ENCODE measurements at regions not wholly inside any gene's neighbourhood (a gene's known extent, or its start where the extent isn't known, plus 50 kb on each side); places are given as distances from the start of the nearest gene placed in this dataset.
A peak's percentile ranks its signal among the peaks of the same experiment; 100 is the strongest.
"Not testable (repeated sequence)": the region's sequence is repeated elsewhere in the genome, so short reads cannot be mapped to it uniquely, and the experiment has no call there.

DNA sequence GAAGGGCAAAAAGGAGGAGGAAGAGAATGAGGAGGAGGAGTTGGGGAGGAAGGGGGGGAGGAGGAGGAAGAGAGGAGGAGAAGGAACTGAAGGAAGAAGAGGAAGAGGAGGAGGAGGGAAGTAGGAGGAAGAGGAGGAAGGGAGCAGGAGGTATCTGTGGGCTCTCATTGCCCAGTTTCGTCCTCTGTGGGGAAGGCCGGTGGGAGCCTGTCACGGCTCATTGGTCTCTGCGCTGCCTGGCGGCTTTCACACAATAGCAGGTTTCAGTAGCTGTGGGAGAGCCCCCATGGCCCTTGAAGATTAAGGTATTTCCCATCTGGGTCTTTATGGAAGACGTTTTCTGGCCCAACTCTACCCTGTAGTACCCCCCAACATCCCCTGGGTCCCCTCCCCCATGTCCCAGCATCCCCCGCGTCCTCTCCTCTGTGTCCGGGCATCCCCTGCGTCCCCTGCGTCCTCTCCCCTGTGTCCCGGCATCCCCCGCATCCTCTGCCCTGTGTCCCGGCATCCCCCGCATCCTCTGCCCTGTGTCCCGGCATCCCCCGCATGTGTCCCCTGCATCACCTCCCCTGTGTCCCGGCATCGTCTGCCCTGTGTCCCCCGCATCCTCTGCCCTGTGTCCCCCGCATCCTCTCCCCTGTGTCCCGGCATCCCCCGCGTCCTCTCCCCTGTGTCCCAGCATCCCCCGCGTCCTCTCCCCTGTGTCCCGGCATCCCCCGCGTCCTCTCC, 278.2 kb upstream of the SFSWAP start:
- Mint-ChIP-seq H3K27ac (no peak overlapping the region), H3K4me1 (ENCODE audit: low read depth in 2 of 2) (no peaks in the 10 kb centered on the region), H3K9me3 (no peaks in the 10 kb centered on the region), H3K36me3 (ENCODE audit: insufficient read depth) (peaks cover 2% of the 10 kb centered on the region), H3K4me3 (no peak overlapping the region), H3K27me3 (peaks cover 29 to 74% of the 10 kb centered on the region in 2 donors)
- DNase-seq, result no peak
- no peak for ATAC-seq (replicated peaks)

DNA sequence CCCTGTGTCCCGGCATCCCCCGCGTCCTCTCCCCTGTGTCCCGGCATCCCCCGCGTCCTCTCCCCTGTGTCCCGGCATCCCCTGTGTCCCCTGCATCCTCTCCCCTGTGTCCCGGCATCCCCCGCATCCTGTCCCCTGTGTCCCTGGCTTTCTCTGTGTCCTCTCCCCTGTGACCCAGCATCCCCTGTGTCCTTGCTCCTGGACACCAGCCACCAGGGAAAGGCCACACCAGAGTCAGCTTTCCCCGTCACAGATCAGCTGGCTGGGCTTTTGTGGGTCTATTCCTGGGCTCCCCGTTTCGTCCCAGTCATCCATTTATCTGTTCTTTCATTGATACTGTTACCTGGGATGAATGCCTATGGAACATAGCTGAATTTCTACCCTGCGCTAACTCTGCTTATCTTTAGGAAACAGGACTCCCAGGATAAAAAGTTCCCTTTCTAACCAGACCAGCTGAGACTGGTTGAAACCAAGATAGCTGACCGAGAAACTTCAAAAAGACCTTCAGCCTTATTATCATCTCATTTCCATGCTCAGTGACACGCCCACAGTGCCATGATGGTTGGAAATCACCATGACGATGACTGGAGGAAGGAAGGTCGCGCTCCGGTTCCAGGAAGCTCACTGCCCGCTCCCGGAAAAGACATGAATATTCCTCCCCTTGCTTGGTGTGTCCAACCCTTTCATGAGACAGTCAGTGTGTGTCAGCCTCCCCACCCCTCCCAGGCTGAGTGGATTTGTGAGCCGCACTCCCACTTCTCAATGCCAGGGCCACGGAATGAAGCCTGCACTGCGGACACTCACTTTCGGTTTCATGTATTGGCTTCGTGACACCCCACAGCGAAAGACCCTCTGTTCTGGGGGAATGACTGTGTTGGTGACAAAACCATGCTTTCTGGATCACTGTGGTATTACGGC, 276.4 kb upstream of the SFSWAP start:
- Mint-ChIP-seq H3K9me3 (no peaks in the 10 kb centered on the region), H3K36me3 (ENCODE audit: insufficient read depth) (peaks cover 2% of the 10 kb centered on the region), H3K27ac (no peak overlapping the region), H3K27me3 (peaks cover 29 to 77% of the 10 kb centered on the region in 2 donors), H3K4me1 (ENCODE audit: low read depth in 2 of 2) (no peaks in the 10 kb centered on the region), H3K4me3 (peak overlapping the region in 1 of 2 donors; percentile 57)
- no peak for ATAC-seq (replicated peaks)
- no peak for DNase-seq

DNA sequence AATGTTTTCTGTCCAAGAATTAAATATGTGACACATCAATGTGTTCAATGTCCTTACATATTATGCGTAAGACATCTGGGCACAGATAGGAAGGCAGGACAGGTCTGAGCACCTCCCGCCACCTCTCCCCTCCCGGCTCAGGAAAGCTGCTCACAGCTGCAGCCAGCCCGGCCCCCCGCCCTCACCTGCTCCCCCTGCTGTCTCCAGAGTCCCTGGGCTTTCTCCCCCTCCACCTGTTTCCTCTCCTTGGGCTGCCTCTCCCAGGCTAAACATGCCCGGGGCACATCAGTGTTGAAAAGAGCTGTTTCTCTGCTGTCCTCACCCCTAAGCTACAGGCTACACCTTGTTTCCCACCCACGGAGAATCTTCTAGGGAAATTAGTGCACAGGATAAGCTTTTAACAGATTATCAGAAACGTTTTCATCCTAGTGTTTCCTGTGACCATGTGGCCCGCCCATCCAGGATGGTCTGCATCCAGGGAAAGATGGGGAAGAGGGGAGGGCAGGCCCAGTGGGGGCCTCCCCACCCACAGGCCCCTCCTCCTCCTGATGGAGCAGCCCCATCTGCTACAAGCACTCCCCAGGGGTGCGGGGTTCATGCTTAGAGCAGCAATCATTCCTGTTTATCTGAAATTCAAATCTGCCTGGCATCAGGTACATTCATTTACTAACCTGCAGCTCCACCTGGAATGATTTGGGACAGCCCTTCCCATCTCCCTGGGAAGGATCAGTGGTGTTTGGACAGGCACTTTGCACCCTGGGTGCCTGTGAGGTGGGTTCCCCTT, 273.8 kb upstream of the SFSWAP start:
- H3K4me1 Mint-ChIP-seq (ENCODE audit: low read depth in 2 of 2), result no peaks in the 10 kb centered on the region
- ATAC-seq (replicated peaks) (no peak), DNase-seq (no peak)
- peaks cover 2% of the 10 kb centered on the region for H3K36me3 Mint-ChIP-seq (ENCODE audit: insufficient read depth)
- no peaks in the 10 kb centered on the region for H3K9me3 Mint-ChIP-seq
- no peak overlapping the region for H3K4me3 Mint-ChIP-seq
- H3K27me3 Mint-ChIP-seq, result peaks cover 25 to 56% of the 10 kb centered on the region in 2 donors
- H3K27ac Mint-ChIP-seq, result no peak overlapping the region

DNA sequence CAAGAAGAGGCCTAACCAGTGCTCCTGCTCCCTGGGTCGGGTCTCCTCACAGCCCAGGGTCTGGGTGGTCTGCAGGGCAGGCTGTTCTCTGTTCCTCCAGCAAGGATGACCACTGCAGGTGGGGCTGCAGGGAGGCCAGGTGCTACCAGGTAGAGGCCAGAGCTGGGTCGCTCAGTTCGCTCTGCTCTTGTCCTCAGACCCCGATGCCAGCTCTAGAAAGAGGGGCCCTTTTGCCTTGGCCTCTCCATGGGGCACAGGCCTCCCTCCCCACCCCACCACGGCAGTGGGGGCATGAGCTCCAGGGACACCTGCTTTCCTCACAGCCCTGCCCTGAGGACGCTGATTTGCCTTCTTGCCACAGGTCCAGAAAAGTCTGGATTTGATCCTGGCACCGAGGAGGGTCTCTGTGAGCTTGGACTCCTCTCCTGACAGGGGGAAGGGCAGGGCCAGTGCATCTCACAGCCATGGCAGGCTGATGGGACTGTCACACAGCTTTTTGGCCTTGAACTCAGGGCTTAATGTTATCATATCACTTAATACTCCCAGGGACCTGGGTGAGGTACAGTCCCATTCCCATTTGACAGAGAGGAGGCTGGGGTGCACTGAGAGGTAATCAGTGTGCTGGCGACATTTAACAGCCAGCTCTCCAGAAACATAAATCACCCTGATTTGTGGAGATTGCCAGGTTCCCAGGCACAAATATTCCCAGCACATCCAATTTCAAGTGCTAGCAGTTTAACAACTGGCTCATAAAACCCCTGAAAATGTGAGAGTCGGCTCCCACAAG, 273.0 kb upstream of the SFSWAP start:
- Mint-ChIP-seq H3K4me1 (ENCODE audit: low read depth in 2 of 2) (no peaks in the 10 kb centered on the region), H3K9me3 (no peaks in the 10 kb centered on the region), H3K27ac (no peak overlapping the region), H3K36me3 (ENCODE audit: insufficient read depth) (no peaks in the 10 kb centered on the region), H3K4me3 (no peak overlapping the region), H3K27me3 (peaks cover 17 to 48% of the 10 kb centered on the region in 2 donors)
- DNase-seq, result no peak
- ATAC-seq (replicated peaks), result no peak

DNA sequence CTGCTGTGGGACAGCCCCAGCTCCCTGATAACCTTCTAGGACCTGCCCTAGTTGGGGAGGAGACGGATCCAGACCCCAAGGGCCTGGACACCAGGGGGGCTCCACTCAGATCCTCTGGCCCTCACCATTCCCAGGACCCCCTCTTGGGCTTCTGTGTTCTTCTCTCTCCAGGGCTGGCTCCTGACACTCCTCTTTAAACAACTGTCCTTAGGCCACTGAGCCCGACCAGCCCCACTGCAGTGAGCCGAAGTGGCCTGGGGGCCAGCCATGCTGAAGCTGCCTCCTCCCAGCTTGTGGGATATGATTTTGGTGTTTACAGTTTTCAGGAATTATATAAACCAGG, 272.4 kb upstream of the SFSWAP start:
- H3K36me3 Mint-ChIP-seq (ENCODE audit: insufficient read depth); H3K4me1 Mint-ChIP-seq (ENCODE audit: low read depth in 2 of 2); H3K9me3 Mint-ChIP-seq; DNase-seq; ATAC-seq (replicated peaks); H3K27ac Mint-ChIP-seq; H3K4me3 Mint-ChIP-seq: not testable (repeated sequence)
- H3K27me3 Mint-ChIP-seq, result peaks cover 17 to 47% of the 10 kb centered on the region in 2 donors

DNA sequence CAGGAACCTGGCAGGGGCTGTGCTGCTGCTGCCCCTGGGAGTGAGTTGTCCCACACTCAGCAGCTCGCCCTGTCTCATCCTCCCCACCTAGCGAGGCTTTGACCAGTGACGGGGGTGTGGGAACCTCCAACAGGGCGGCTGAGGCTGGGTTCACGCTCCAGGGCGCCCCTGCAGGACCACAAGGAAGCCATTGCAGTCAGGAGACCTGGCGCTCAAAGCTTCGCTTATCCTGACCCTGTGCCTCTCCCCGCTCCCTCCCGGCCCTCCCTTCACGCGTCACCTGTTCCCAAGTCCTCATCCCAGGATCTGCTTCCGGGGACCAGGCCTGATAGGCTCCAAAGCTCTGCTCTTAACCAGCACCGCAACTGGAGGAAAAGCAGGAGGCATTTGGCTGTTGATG, 272.0 kb upstream of the SFSWAP start:
- H3K9me3 Mint-ChIP-seq, result no peaks in the 10 kb centered on the region
- DNase-seq (no peak), ATAC-seq (replicated peaks) (no peak)
- no peaks in the 10 kb centered on the region for H3K4me1 Mint-ChIP-seq (ENCODE audit: low read depth in 2 of 2)
- H3K4me3 Mint-ChIP-seq, result no peak overlapping the region
- peaks cover 17 to 47% of the 10 kb centered on the region in 2 donors for H3K27me3 Mint-ChIP-seq
- no peaks in the 10 kb centered on the region for H3K36me3 Mint-ChIP-seq (ENCODE audit: insufficient read depth)
- no peak overlapping the region for H3K27ac Mint-ChIP-seq

DNA sequence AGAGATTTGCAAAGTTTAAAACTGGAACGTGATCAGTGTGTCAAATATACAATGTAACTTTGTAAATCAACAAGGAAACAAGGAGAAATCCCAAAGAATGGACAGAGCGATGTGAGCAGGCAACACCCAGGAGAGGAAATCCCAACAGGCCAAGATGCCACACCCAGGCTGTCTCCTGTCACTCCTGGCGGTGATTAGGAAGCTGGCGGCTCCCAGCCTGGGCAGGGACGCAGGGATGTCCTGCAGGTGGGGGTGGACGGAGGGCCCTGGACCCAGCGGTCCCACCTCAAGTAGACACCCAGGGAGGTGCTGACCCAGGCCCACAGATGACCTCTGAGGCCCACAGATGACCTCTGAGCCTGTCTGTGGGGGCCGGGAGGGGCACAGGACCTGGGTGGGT, 271.1 kb upstream of the SFSWAP start:
- DNase-seq; H3K4me3 Mint-ChIP-seq; H3K4me1 Mint-ChIP-seq (ENCODE audit: low read depth in 2 of 2); H3K9me3 Mint-ChIP-seq; ATAC-seq (replicated peaks); H3K36me3 Mint-ChIP-seq (ENCODE audit: insufficient read depth); H3K27ac Mint-ChIP-seq: not testable (repeated sequence)
- H3K27me3 Mint-ChIP-seq, result peaks cover 10 to 40% of the 10 kb centered on the region in 2 donors

DNA sequence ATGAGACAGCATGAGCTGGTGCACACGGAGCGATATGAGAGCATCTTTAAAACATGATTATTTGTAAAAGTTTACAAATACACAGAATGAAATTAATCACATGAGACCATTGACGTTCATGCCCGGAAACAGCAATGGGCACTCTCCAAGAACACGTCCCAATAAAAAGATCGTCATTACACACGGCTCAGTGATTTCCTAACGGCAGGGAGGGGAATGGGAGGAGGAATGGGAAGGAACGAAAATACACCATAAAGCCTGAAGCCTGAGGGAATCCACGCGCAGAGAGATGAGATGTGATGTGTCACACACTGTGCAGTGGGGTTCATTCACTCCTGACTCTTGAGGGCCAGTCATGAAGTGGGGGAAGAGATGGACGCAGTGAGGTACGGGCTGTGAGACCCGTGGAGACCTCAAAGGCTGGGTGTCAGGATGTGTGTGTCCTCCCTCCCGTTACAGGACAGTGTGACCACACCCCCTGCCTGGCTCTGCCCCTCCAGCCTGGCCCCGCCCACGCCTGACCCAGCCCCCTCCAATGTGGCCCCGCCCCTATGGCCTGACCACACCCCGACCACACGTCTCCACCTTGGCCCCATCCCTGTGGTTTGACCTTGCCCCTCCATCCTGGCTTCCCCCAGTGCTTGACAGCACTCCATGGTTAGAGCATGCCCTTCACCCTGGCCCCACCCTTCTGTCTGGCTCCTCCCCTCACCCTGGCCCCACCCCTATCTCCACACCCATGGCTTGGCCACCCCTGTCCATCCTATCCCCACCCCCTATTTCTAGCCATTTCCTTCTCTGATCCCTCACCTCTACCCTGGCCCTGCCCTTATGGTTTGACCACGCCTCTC, 270.5 kb upstream of the SFSWAP start:
- DNase-seq; H3K4me3 Mint-ChIP-seq; H3K9me3 Mint-ChIP-seq; H3K36me3 Mint-ChIP-seq (ENCODE audit: insufficient read depth); H3K4me1 Mint-ChIP-seq (ENCODE audit: low read depth in 2 of 2); ATAC-seq (replicated peaks): not testable (repeated sequence)
- Mint-ChIP-seq H3K27me3 (peaks cover 7 to 33% of the 10 kb centered on the region in 2 donors), H3K27ac (peak overlapping the region in 1 of 2 donors; percentile 47)

DNA sequence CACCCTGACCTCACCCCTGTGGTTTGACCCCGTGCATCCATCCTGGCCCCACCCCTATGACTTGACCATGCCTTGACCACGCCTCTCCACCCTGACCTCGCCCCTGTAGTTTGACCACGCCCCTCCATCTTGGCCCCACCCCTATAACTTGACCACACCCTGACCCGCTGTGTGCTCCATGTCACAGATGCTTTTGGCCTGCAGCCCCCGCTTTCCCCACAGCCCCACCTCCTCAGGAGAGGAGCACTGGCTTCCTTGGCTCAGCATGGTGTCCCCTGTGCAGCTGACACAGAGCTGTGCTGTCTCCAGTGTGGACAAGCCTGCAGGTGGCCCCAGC, 269.9 kb upstream of the SFSWAP start:
- no peaks in the 10 kb centered on the region for H3K9me3 Mint-ChIP-seq
- no peak overlapping the region for H3K4me3 Mint-ChIP-seq
- ATAC-seq (replicated peaks), result no peak
- DNase-seq, result no peak
- no peaks in the 10 kb centered on the region for H3K36me3 Mint-ChIP-seq (ENCODE audit: insufficient read depth)
- H3K4me1 Mint-ChIP-seq (ENCODE audit: low read depth in 2 of 2), result no peaks in the 10 kb centered on the region
- peak overlapping the region in 1 of 2 donors; percentile 47 for H3K27ac Mint-ChIP-seq
- H3K27me3 Mint-ChIP-seq, result peaks cover 2 to 28% of the 10 kb centered on the region in 2 donors

DNA sequence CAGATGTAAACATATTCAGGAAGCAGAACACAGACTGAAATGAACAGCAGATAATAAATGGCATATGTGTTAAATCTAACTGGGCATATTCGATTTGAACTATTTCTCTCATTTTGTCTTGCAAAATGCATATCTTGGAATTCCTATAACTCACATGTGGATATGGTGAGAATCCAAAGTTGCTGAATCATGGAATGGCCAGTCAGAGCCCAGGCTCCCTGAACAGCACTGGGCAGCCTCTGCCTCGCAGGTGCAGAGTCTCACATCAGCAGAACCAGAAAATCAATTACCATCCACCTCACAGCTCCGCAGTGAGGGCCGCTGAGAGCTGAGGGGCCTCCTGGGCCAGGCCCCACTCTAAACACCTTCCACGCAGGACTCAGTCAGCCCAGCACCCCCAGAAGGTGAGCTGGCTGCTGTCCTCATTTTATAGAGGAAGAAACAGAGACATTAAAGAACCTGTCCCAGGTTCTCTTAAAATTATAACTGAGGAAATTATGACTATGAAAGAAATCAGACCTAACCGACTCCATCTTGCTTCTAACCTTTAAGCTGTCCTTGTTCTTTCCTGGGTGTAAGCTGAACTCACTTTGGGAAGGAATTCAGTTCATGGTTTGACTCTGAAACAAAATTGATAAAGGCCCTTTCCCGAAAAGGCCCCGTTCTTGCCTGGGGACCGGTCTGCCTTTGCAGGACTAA, 269.1 kb upstream of the SFSWAP start:
- H3K4me1 Mint-ChIP-seq (ENCODE audit: low read depth in 2 of 2), result no peaks in the 10 kb centered on the region
- no peak overlapping the region for H3K27ac Mint-ChIP-seq
- DNase-seq (no peak), ATAC-seq (replicated peaks) (no peak)
- H3K9me3 Mint-ChIP-seq, result no peaks in the 10 kb centered on the region
- peaks cover 0 to 20% of the 10 kb centered on the region in 2 donors for H3K27me3 Mint-ChIP-seq
- H3K36me3 Mint-ChIP-seq (ENCODE audit: insufficient read depth), result no peaks in the 10 kb centered on the region
- H3K4me3 Mint-ChIP-seq, result no peak overlapping the region

DNA sequence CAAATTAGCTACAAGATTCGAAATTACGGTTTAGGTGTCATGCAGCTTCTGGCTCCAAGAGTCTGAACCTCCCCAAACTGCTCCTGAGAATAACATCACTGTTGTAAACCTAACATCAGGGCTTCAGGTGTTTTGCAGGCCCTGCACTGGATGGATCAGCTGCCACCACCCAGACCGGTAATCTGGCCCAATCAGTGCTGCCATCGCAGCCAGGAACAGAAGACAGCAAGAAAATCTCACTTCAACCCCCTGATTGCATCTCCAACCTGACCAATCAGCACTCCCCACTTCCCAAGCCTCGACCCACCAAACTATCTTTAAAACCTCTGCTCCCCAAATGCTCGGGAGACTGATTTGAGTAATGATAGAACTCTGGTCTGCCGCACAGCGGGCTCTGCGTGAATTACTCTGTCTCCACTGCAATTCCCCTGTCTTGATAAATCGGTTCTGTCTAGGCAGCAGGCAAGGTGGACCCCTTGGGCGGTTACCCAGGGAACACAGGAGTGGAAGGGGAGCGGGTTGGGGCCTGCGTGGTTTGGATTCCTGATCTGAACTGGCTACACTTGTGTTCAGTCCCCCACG, 268.5 kb upstream of the SFSWAP start:
- H3K4me1 Mint-ChIP-seq (ENCODE audit: low read depth in 2 of 2), result no peaks in the 10 kb centered on the region
- H3K9me3 Mint-ChIP-seq, result no peaks in the 10 kb centered on the region
- ATAC-seq (replicated peaks) (no peak), DNase-seq (no peak)
- H3K27me3 Mint-ChIP-seq, result peaks cover 0 to 14% of the 10 kb centered on the region in 2 donors
- H3K27ac Mint-ChIP-seq, result no peak overlapping the region
- no peaks in the 10 kb centered on the region for H3K36me3 Mint-ChIP-seq (ENCODE audit: insufficient read depth)
- H3K4me3 Mint-ChIP-seq, result no peak overlapping the region

All from effector memory CD8-positive, alpha-beta T cell (primary cell).